ENCODE measurements at regions not wholly inside any gene's neighbourhood (a gene's known extent, or its start where the extent isn't known, plus 50 kb on each side); places are given as distances from the start of the nearest gene placed in this dataset.

DNA sequence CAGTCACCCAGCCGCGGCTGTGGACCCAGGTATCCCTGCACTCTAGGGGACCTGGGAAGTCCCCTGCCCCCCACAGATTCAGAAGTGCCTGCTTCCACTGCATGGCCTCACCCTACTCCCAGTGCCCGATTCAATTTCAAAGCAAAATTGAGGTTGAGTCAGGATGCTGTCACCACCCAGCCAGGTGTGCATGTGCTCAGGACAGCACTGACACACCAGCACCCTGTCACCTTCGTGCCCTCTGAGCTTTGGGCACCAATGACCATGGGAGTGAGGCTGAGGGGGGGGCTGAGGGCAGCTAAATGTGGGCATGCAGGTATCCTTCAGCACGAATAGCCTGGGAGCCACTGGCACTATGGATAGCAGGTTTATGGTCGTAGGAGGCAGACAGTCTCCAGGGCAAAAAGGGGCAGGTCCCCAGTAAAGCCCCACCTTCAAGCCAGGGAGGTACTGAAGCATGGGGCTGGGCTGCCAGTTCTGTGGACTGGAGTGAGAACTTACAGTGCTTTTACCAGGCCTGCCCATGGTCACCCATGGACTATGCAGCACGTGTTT, 1151.6 kb upstream of the CDH6 start:
- no peaks in the 10 kb centered on the region for H3K27me3 Mint-ChIP-seq (ENCODE audit: low read depth)
- H3K4me3 Mint-ChIP-seq (ENCODE audit: unreplicated experiment) = no peak overlapping the region
- H3K36me3 Mint-ChIP-seq (ENCODE audit: low read depth) = no peaks in the 10 kb centered on the region
- no peak overlapping the region for H3K27ac Mint-ChIP-seq (ENCODE audit: unreplicated experiment)
- no peaks in the 10 kb centered on the region for H3K9me3 Mint-ChIP-seq (ENCODE audit: low read depth)
- DNase-seq (ENCODE audit: low spot score) = no peak
- H3K4me1 Mint-ChIP-seq (ENCODE audit: low read depth) = peaks cover 19% of the 10 kb centered on the region
- TF ChIP-seq, protein P1, sequence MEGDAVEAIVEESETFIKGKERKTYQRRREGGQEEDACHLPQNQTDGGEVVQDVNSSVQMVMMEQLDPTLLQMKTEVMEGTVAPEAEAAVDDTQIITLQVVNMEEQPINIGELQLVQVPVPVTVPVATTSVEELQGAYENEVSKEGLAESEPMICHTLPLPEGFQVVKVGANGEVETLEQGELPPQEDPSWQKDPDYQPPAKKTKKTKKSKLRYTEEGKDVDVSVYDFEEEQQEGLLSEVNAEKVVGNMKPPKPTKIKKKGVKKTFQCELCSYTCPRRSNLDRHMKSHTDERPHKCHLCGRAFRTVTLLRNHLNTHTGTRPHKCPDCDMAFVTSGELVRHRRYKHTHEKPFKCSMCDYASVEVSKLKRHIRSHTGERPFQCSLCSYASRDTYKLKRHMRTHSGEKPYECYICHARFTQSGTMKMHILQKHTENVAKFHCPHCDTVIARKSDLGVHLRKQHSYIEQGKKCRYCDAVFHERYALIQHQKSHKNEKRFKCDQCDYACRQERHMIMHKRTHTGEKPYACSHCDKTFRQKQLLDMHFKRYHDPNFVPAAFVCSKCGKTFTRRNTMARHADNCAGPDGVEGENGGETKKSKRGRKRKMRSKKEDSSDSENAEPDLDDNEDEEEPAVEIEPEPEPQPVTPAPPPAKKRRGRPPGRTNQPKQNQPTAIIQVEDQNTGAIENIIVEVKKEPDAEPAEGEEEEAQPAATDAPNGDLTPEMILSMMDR (IDR thresholded peaks at IDR 0.05) = no peak

DNA sequence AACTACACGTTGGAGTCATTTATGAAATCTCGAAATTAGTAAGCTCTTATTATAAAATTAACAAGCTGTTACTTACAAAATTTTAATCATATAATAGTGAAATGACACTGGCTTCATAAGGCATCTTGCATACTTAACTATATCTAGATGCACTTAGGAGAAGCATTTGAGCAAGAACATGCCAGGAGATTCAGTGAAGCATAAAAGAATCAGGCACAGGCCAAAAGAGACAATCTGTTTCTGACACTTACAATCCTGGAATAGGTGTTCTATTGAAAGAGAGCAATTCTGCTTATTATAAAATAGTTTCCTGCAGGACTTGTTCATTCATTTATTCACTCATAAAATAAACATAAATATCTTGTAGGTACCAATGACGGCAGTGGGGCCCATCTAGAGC, 1152.2 kb upstream of the CDH6 start:
- no peaks in the 10 kb centered on the region for H3K36me3 Mint-ChIP-seq (ENCODE audit: low read depth)
- H3K27ac Mint-ChIP-seq (ENCODE audit: unreplicated experiment) = no peak overlapping the region
- DNase-seq (ENCODE audit: low spot score) = no peak

DNA sequence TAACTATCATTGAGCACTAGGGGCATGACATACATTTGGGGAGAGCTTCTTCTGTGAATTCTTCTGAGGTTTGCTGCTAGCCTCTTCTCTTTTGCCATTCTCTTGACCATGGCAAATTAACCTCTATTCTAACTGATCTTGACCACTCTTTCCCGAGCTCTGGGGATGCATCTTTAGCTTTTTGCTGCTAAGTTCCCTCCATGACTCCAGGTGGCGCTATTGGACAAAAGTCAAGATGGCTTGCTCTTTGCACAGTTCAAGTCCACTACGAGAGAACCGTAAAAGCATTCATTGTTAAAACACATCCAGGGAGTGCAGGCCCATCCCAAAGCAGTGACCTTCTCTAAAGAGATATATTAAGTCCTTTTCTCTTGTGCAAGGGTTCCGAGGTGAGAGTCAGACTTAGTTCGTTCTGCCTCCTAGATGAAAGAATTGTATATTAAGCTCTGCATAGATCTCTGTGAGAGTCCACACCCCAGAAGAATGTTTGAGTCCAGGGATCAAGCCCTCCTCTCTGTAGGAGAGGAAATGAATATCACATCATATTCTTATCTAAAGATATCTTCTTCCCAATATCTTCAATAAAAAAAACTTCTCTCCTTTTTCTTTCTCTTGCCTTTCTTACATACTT, 1152.9 kb upstream of the CDH6 start:
- H3K36me3 Mint-ChIP-seq (ENCODE audit: low read depth) = no peaks in the 10 kb centered on the region
- no peak overlapping the region for H3K27ac Mint-ChIP-seq (ENCODE audit: unreplicated experiment)
- H3K9me3 Mint-ChIP-seq (ENCODE audit: low read depth) = no peaks in the 10 kb centered on the region
- peaks cover 12% of the 10 kb centered on the region for H3K4me1 Mint-ChIP-seq (ENCODE audit: low read depth)
- H3K27me3 Mint-ChIP-seq (ENCODE audit: low read depth) = no peaks in the 10 kb centered on the region
- TF ChIP-seq, protein P1 (IDR thresholded peaks at IDR 0.05) = peak; percentile 97
- H3K4me3 Mint-ChIP-seq (ENCODE audit: unreplicated experiment) = no peak overlapping the region
- no peak for DNase-seq (ENCODE audit: low spot score)

More for the DNA sequence above, 1152.2 kb upstream of the CDH6 start:
- peaks cover 13% of the 10 kb centered on the region for H3K4me1 Mint-ChIP-seq (ENCODE audit: low read depth)
- no peaks in the 10 kb centered on the region for H3K9me3 Mint-ChIP-seq (ENCODE audit: low read depth)
- no peaks in the 10 kb centered on the region for H3K27me3 Mint-ChIP-seq (ENCODE audit: low read depth)
- TF ChIP-seq, protein P1 (IDR thresholded peaks at IDR 0.05) = no peak
- H3K4me3 Mint-ChIP-seq (ENCODE audit: unreplicated experiment) = no peak overlapping the region

DNA sequence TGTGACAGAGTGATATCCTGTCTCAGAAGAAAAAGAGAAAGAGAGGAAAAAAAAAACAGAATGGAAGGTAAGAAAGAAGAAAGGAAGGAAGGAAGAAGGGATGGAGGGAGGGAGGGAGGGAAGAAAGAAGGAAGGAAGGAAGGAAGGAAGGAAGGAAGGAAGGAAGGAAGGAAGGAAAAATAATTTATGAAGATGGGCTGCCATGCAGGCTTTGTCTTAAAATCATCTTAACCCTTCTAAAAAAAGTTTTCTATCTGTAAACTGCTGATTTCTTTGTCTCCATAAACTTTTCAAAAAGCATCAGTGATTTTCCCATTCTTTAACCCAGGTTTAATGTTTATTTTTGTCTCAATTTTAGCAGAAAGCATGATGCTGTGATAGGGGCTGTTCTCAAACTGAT, 1154.1 kb upstream of the CDH6 start:
- H3K27me3 Mint-ChIP-seq (ENCODE audit: low read depth) = no peaks in the 10 kb centered on the region
- no peaks in the 10 kb centered on the region for H3K9me3 Mint-ChIP-seq (ENCODE audit: low read depth)
- no peak overlapping the region for H3K4me3 Mint-ChIP-seq (ENCODE audit: unreplicated experiment)
- TF ChIP-seq, protein P1 (IDR thresholded peaks at IDR 0.05) = no peak
- no peak for DNase-seq (ENCODE audit: low spot score)
- peaks cover 12% of the 10 kb centered on the region for H3K4me1 Mint-ChIP-seq (ENCODE audit: low read depth)
- no peaks in the 10 kb centered on the region for H3K36me3 Mint-ChIP-seq (ENCODE audit: low read depth)
- H3K27ac Mint-ChIP-seq (ENCODE audit: unreplicated experiment) = no peak overlapping the region

DNA sequence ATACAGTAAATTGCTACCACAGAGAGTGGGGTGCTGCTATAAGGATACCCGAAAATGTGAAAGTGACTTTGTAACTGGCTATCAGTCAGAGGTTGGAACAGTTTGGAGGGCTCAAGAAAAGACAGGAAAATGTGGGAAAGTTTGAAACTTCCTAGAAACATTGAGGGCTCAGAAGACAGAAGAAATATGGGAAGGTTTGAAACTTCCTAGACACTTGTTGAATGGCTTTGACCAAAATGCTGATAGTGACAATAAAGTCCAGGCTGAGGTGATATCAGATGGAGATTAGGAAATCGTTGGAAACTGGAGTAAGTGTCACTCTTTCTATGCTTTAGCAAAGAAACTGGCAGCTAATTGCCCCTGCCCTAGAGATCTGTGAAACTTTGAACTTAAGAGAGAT, 1158.6 kb upstream of the CDH6 start:
- TF ChIP-seq, protein P1 (IDR thresholded peaks at IDR 0.05) = no peak
- H3K36me3 Mint-ChIP-seq (ENCODE audit: low read depth) = no peaks in the 10 kb centered on the region
- no peak overlapping the region for H3K27ac Mint-ChIP-seq (ENCODE audit: unreplicated experiment)
- H3K27me3 Mint-ChIP-seq (ENCODE audit: low read depth) = peaks cover 4% of the 10 kb centered on the region
- no peaks in the 10 kb centered on the region for H3K9me3 Mint-ChIP-seq (ENCODE audit: low read depth)
- no peaks in the 10 kb centered on the region for H3K4me1 Mint-ChIP-seq (ENCODE audit: low read depth)
- DNase-seq (ENCODE audit: low spot score) = no peak
- H3K4me3 Mint-ChIP-seq (ENCODE audit: unreplicated experiment) = no peak overlapping the region
